ENCODE measurements at regions not wholly inside any gene's neighbourhood (a gene's known extent, or its start where the extent isn't known, plus 50 kb on each side); places are given as distances from the start of the nearest gene placed in this dataset.

DNA sequence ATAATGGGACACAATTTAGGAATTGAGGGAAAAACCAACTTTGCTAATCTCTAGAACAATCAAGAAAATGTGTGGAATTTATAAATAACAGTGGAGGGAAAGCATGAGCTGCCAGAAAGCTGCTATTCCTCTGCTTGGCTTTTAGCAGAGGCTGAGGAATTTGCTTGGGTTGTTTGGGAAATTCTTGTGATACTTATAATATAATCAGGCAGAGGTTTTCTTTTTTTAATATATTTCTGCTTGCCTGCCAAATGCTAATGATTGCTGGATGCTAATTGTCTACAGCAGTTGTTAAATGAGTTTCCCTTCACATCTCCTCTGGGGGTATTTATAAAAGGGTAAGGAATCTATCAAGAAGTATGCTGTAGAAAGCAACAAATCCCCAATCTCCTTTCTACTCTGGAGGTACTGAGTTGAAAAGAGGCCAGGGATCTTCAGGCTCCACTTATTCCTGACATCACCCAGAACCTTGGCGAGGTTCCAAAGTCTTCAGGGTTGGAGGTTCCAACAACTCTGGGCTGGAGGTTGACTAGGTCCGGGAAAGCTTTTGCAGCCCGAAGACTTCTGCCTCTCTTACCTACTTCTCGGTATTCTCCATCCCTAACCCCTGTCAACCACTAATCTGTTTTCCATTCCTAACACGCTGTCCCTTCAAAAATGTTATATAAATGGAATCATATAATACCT lies 60.4 kb upstream of the TMED7 start:
- DNase-seq, result no peak

DNA sequence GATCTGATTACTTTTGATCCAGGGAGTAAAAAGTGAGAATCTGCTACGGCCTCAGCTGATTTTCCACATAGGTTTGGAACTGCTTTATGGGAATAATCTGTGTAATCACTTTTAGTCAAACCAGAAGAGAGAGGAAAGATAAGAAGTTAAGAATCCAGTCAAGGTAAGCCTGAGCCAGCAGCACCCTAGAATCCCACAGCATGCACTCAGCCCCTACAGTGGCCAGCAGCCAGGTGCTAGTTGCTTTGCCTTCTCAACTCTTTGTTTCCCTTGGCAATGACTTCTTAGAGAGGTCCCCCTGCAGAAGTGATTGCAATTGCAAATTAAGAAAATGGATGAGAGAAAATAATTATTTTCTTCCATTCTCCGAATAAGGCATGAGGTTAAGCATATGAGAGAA lies 59.7 kb upstream of the TMED7 start:
- DNase-seq, result no peak

DNA sequence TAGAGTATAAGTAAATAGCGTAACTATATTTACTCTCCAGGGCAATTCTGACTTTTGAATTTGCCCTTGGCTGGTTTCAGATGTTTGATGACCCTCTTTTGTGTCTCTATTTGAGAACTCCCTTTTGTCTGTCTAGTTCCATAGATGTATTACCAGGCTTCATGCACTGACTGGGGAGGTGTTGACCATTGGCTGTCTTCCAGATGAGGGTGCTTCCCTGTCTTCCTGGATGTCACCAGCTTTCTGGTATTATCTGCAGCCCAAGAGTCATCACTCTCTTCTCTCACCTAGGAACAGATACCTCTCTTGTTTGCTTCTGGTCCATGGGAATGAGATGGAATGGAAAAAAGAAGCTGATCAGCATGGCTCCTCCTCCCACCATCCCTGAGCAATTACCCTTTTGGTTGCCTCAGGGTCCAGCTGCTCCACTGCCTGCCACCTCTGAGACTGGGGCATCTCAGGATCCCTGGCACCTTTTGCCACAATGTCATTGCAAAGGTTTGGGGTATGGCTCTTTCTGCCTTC lies 58.7 kb upstream of the TMED7 start:
- DNase-seq, result no peak

DNA sequence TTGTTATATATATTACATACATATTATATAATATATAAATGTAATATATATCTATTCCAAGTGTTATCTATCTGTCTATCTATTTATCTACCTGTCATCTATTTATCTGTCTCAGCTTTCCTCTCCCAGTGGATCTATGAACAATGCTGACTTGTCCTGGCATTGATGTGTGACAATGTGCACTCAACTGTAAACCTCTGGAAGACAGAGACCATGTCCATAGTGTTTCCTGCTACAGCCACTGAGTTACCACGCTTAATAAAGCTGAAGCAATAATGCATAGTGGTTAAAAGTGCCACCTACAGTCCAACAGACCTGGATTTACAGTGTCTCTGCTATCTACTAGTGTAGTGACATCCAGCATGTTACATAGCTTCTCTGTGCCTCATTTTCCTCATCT lies 57.2 kb upstream of the TMED7 start:
- no peak for DNase-seq

Data from retina (tissue), 1 donor.